Mesodermal cell (in vitro differentiated cells): ENCODE measurements at regions not wholly inside any gene's neighbourhood (a gene's known extent, or its start where the extent isn't known, plus 50 kb on each side); places are given as distances from the start of the nearest gene placed in this dataset.

Experiments used
- H3K27ac ChIP-seq: 2 replicates; pipeline ENCODE4 v1.7.0; 2013; ENCODE audit warnings: mild to moderate bottlenecking, low read depth, low read length, moderate library complexity; ENCODE audit not compliant: severe bottlenecking
- H3K36me3 ChIP-seq: 2 replicates; pipeline ENCODE4 v1.7.1; 2013; ENCODE audit warnings: mild to moderate bottlenecking, low read length, moderate library complexity; ENCODE audit not compliant: control insufficient read depth, insufficient read depth
- H3K4me1 ChIP-seq: one replicate; pipeline ENCODE4 v1.7.1; 2013; ENCODE audit warnings: mild to moderate bottlenecking, low read length; ENCODE audit not compliant: insufficient read depth, control insufficient read depth, poor library complexity, severe bottlenecking
- H3K4me3 ChIP-seq: 2 replicates; pipeline ENCODE4 v1.7.0; 2013; ENCODE audit warnings: low read length, control low read depth, mild to moderate bottlenecking; ENCODE audit not compliant: insufficient read depth, poor library complexity, severe bottlenecking; ENCODE audit errors: extremely low read depth
- H3K9me3 ChIP-seq: 2 replicates; pipeline ENCODE4 v1.7.1; 2013; ENCODE audit warnings: mild to moderate bottlenecking, low read length, moderate library complexity; ENCODE audit not compliant: control insufficient read depth
- WGBS, 2 experiments: methylation state at CpG; one replicate each; pipeline ENCODE4 v1.1.5; 2013; ENCODE audit warnings: missing lambda C conversion rate in 2 of 2; ENCODE audit not compliant: insufficient coverage in 2 of 2; 5-methylcytosine and 5-hydroxymethylcytosine counted together

DNA sequence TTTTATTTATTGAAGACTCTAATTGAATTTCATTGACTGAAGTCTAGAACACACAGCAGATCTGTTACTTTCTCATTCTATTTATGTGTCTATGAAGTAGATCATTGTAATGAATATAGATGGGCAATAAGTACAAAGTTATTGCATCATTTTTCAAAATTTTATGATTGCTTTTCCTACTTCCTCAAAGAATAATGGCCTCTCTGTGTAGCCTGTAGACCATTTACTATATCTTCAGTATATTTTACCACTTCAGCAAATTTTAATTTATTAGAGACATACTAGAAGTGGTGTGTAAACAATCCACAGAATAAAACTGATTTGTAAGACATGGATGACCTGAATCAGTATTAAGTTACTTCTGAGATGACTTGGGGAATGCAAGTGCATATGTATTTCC is 291.7 kb upstream of the FAR2 start:
- Histone ChIP-seq H3K27ac (no peak overlapping the region), H3K9me3 (no peaks in the 10 kb centered on the region), H3K4me1 (no peaks in the 10 kb centered on the region), H3K36me3 (no peaks in the 10 kb centered on the region), H3K4me3 (no peak overlapping the region)

DNA sequence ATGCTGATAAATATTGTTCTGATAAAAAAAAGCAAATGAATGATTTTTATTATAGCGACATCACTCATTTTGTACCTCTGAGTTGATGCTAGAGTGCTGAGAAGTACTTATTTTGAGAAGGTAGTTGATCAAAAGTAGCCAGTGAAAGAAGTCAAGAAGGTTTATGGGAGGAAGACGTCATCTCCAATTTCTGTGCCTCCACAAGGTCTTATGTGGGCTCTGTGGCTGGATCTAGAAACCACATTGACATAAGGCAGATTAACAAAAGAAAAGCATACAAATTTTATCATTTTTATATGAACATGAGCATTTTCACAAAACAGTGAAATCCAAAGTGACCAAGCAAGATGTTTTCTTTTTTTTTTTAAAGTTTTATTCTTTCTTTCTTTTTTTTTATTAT is 289.5 kb upstream of the FAR2 start:
- no peaks in the 10 kb centered on the region for H3K9me3 ChIP-seq
- 100% methylated on average over 1 to 2 of the region's 2 CpGs for WGBS, 2 experiments
- H3K27ac ChIP-seq: no peak overlapping the region
- no peaks in the 10 kb centered on the region for H3K4me1 ChIP-seq
- no peak overlapping the region for H3K4me3 ChIP-seq
- H3K36me3 ChIP-seq: no peaks in the 10 kb centered on the region

DNA sequence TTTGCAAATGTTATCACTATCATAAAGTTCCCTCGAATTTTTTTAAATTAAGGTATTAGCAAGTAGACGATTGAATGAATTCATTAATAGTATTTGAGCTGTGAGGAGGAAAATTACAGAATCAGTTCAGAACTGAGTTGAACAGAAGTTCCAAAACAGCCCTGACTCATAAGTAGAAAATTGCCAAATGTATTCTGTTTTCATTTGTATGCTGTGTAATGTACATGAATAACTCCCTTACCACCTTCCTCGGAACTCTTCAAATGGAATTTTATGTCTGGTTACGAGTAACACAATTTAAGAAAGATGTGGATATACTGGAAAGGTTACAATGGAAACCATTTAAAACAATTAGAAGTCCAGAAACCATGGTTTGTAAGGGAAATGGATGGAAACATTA is 283.3 kb upstream of the FAR2 start:
- H3K9me3 ChIP-seq: no peaks in the 10 kb centered on the region
- H3K36me3 ChIP-seq: no peaks in the 10 kb centered on the region
- H3K4me1 ChIP-seq: no peaks in the 10 kb centered on the region
- WGBS, 2 experiments: 80% methylated on average over 1 of the region's 4 CpGs; no CpG with 5 or more reads in 1 of the 2 experiments
- H3K4me3 ChIP-seq: no peak overlapping the region
- no peak overlapping the region for H3K27ac ChIP-seq

DNA sequence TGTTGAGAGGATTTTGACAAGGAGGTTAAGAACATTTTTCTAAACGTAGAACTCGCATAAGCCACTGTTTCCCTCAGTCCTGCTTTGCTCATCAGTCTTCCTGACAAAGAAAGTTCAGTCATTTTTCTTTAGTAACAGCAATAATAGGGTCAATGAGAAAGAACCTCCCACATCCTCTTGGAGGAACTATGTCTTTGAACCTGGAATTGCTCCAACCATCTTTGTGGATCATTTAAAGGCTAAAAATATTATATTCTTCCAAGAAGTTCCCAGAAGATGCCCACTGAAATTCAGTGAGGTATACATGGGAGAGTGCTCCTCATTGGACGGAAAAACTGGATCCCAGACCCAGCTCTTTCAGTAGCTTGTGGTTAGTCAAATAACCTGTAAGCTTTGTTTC is 282.8 kb upstream of the FAR2 start:
- no peaks in the 10 kb centered on the region for H3K9me3 ChIP-seq
- no peaks in the 10 kb centered on the region for H3K4me1 ChIP-seq
- H3K4me3 ChIP-seq: no peak overlapping the region
- H3K36me3 ChIP-seq: no peaks in the 10 kb centered on the region
- 57 to 75% methylated on average over 1 to 3 of the region's 3 CpGs for WGBS, 2 experiments
- H3K27ac ChIP-seq: no peak overlapping the region

DNA sequence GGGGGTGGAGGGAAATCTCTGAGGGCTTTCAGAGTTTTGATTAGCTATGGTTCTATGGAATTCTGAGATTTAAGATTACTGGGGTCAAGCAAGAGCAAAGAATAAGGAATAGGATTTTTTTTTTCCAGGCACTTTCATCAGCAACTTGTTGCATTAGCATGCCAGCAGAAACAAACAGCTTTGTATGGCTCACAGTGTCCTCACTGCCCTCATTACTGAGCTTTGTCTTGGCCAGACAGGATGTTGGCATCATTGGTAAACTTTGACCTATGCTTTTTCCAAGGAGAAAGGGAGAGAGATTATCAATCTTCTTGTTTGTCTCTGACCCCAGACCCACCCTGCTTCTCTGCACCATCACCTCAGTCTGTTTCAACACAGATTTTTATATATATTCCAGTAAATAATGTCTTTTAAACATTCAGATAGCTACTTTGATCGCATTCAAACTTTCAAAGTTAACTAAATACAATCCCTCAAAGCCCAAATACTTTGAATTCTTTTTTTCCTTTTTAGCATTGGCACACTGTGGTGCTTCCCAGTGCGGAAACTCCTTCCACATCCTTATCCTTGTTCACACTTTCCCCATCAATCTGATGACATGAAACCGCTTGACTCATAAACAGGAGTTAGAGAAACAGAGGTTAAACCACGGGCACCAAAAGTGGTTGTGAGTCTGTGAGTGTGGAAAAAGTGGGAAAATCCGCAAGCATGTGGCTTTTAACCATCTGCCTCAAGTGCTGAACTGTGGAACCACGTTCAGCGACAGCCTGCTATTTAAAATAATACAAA is 282.2 kb upstream of the FAR2 start:
- Histone ChIP-seq H3K36me3 (no peaks in the 10 kb centered on the region), H3K27ac (no peak overlapping the region), H3K4me1 (no peaks in the 10 kb centered on the region), H3K4me3 (no peak overlapping the region), H3K9me3 (no peaks in the 10 kb centered on the region)
- WGBS, 2 experiments: 78 to 90% methylated on average over 1 to 3 of the region's 7 CpGs

DNA sequence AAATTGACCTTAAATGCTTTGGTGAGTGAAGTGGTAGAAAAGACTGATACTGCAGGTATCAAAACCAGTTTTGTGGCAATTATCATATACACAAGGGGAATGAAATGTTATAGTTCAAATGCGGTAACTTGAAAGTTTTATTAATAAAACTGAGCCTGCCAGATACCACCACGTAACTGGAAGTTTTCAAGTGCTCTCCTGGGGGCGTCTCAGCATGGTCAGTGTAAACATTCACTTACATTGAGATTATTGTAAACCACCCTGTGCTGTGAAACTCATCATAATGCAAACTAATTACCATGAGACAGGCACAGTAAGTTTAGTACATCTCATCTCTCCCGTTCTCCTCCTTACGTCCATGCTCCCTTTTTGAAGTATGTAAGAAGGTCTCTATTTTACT is 280.7 kb upstream of the FAR2 start:
- Histone ChIP-seq H3K4me3 (no peak overlapping the region), H3K36me3 (no peaks in the 10 kb centered on the region), H3K4me1 (no peaks in the 10 kb centered on the region), H3K9me3 (no peaks in the 10 kb centered on the region), H3K27ac (no peak overlapping the region)
- 69 to 90% methylated on average over 2 of the region's 5 CpGs for WGBS, 2 experiments

DNA sequence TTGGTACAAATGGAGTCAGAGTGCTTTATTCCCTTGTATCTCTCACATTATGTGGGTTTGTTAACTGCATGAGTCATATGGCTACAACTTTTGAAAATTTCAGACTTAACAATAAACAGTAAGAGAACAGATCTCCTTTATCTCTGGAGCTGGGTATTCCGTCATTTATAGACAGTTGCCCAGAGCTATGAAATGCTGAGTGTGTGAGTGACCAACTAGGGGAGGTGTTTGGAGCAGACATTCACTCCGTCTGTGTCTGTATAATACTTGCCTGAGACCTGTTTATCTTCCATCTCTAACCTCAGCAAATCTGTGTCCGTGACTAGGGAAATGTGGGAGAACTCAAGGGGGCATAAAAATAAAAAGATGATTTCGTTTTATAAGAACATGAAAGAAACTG is 279.9 kb upstream of the FAR2 start:
- WGBS, 2 experiments: 71 to 77% methylated on average over 1 to 2 of the region's 4 CpGs
- Histone ChIP-seq H3K4me3 (no peak overlapping the region), H3K9me3 (no peaks in the 10 kb centered on the region), H3K36me3 (no peaks in the 10 kb centered on the region), H3K4me1 (no peaks in the 10 kb centered on the region), H3K27ac (peak overlapping the region; percentile 64)

DNA sequence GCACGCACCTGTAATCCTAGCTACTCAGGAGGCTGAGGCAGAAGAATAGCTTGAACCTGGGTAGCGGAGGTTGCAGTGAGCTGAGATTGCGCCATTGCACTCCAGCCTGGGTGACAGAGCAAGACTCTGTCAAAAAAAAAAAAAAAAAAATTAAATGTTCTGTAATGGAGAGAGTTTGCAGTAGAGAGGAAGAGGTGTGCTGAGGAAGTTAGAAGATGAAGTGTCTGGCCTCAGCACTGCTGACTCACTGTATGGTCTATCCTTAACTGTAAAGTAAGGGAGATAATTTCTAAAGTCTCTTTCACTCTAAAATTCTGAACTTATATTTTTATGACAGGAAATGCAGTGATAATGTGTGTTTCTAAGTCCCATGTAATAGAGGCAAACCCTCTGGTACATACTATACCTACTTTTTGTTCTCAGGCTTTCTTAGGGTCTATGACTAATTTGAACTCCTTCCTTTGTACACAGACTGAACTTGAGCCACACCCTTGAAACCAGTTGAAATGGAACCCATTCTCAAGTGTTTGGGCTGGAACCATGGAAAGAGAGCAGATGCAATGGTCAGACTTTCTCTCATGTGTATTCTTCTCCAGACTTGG is 278.1 kb upstream of the FAR2 start:
- no peaks in the 10 kb centered on the region for H3K4me1 ChIP-seq
- no peaks in the 10 kb centered on the region for H3K36me3 ChIP-seq
- no peak overlapping the region for H3K4me3 ChIP-seq
- WGBS, 2 experiments: 63 to 71% methylated on average over 1 to 3 of the region's 3 CpGs
- no peak overlapping the region for H3K27ac ChIP-seq
- H3K9me3 ChIP-seq: no peaks in the 10 kb centered on the region

DNA sequence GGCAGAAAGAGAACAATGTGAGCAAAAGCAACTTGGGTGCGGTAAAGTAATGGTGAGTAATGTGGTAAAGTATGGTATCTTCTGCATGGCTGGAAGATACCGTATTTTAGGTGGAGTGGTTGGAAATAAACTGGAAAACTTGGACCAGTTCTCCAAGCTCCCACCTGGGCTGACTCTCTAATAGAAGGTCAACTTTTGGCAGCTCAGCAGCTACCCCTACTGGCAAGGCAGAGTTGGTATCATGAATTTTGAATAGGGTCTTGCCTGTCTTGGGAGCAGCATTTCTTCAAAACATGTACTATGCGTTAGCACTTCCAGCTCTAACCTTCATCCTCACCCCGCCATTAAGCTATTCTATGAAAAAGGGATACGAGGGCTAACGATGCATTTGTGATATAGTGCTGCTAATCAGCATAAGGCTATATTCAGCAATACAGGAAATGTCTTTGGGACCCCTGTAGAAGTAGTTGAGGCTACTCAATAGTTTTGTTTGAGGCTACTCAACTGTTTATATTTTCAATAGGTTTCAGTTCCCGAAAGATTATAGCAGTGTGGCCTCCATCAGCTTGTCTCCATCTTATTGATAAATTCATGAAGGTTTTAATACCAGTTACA is 276.3 kb upstream of the FAR2 start:
- Histone ChIP-seq H3K27ac (no peak overlapping the region), H3K36me3 (no peaks in the 10 kb centered on the region), H3K4me1 (no peaks in the 10 kb centered on the region), H3K9me3 (no peaks in the 10 kb centered on the region), H3K4me3 (no peak overlapping the region)
- whole genome bisulfite sequencing, 2 experiments: 72 to 83% methylated on average over 1 to 3 of the region's 7 CpGs

DNA sequence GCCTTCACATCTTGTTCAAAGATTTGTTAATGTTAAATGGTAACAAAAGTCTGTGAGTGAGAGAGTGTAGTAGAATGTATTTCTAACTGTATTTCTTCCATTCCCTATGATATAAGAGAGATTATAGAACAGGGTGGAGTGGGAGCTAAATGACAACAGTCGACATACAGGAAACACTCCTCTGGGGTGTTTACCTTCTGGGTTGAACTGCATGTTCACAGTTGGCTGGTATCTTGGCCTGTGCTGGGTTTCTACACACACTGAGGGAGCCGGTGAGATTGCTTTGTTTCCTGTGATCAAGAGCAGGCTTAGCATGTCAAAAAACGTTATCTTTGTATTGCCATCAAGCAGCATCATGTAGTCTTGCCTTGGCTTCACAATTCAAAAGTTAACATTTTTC is 274.3 kb upstream of the FAR2 start:
- H3K27ac ChIP-seq: no peak overlapping the region
- H3K36me3 ChIP-seq: no peaks in the 10 kb centered on the region
- 85 to 86% methylated on average over 3 of the region's 3 CpGs for WGBS, 2 experiments

DNA sequence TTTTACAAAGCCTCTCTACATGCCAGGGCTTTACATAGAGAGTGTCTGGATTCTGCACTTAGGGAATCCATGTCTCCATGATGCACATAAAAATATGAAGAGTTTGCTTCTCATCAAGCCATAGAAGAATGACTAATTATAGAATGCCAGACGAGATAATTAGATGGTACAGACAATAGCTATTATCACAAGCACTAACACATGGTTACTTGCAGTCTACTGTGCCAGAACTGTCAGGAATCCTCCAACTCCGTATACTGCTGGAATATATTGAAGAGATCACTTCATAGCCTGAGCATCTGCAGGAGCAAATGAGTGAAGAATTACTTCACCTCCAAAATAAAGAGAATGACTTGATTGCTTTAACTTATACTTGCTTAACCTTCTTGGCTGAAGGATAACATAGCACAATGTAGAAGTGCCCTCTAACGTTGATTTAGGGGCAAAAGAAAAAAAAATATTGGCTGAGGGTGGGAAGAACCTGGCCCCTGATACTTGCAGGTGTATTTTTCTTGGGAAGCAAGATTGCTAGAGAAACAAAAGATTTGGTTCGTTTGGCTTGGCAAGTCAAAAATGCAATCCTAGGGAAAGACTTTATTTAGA is 272.8 kb upstream of the FAR2 start:
- Histone ChIP-seq H3K36me3 (no peaks in the 10 kb centered on the region), H3K27ac (no peak overlapping the region), H3K4me1 (no peaks in the 10 kb centered on the region), H3K4me3 (no peak overlapping the region), H3K9me3 (no peaks in the 10 kb centered on the region)
- 67 to 68% methylated on average over 1 to 2 of the region's 4 CpGs for WGBS, 2 experiments

More for the DNA sequence above, 274.3 kb upstream of the FAR2 start:
- no peaks in the 10 kb centered on the region for H3K4me1 ChIP-seq
- H3K9me3 ChIP-seq: no peaks in the 10 kb centered on the region
- no peak overlapping the region for H3K4me3 ChIP-seq
